ENCODE measurements at regions not wholly inside any gene's neighbourhood (a gene's known extent, or its start where the extent isn't known, plus 50 kb on each side); places are given as distances from the start of the nearest gene placed in this dataset.

- peak; percentile 65 to 93 for DNase-seq (ENCODE audit: low read depth in 1 of 2, low spot score in 2 of 2)
- peak overlapping the region; percentile 77 for H3K27ac ChIP-seq
- H3K36me3 ChIP-seq = no peaks in the 10 kb centered on the region
- H3K4me1 ChIP-seq (replicated peaks) = peaks cover 52% of the 10 kb centered on the region
- H3K4me3 ChIP-seq = no peak overlapping the region
- H3K27me3 ChIP-seq (replicated peaks) = no peaks in the 10 kb centered on the region
- no peaks in the 10 kb centered on the region for H3K9me3 ChIP-seq (replicated peaks)
Measured at GRCh38 chr14:85313560-85314207, 216.3 kb upstream of the FLRT2 start.

- no peaks in the 10 kb centered on the region for H3K36me3 ChIP-seq
- no peak overlapping the region for H3K4me3 ChIP-seq
- no peaks in the 10 kb centered on the region for H3K9me3 ChIP-seq (replicated peaks)
- peaks cover 66% of the 10 kb centered on the region for H3K4me1 ChIP-seq (replicated peaks)
- H3K27me3 ChIP-seq (replicated peaks) = no peaks in the 10 kb centered on the region
- H3K27ac ChIP-seq = peak overlapping the region; percentile 61
- peak in 1 of 2 experiments; percentile 20 for DNase-seq (ENCODE audit: low read depth in 1 of 2, low spot score in 2 of 2)
Measured at GRCh38 chr14:85315290-85315689, 214.7 kb upstream of the FLRT2 start.

DNA sequence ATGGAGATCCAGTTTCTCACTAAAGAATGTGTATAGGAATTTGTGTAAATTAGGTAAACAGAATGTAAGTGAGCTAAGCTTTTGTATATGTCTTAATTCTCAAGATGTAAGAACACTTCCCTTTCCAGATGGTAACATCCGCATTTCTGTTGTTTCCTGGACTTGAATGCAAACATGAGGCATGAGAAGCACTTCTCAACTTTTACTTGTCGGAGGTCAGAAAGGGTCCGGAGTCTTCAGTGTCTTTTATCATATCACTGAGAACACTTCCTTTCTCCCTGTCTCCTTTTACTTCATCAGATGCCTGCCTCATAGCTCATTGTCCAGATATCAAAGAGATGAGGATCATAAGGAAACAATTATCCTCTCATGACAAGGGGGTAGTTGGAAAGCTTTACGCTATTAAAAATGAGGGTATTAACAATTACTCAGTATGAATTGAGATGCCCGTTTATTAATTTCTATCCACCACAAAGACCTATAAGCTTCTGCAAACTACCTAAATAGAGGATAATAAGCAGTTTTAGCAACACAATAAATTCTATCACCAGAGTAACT lies 214.1 kb upstream of the FLRT2 start:
- H3K36me3 ChIP-seq = no peaks in the 10 kb centered on the region
- H3K4me3 ChIP-seq = no peak overlapping the region
- H3K9me3 ChIP-seq (replicated peaks) = no peaks in the 10 kb centered on the region
- H3K4me1 ChIP-seq (replicated peaks) = peaks cover 69% of the 10 kb centered on the region
- H3K27me3 ChIP-seq (replicated peaks) = no peaks in the 10 kb centered on the region
- peak in 1 of 2 experiments; percentile 52 for DNase-seq (ENCODE audit: low read depth in 1 of 2, low spot score in 2 of 2)
- H3K27ac ChIP-seq = peak overlapping the region; percentile 61

DNA sequence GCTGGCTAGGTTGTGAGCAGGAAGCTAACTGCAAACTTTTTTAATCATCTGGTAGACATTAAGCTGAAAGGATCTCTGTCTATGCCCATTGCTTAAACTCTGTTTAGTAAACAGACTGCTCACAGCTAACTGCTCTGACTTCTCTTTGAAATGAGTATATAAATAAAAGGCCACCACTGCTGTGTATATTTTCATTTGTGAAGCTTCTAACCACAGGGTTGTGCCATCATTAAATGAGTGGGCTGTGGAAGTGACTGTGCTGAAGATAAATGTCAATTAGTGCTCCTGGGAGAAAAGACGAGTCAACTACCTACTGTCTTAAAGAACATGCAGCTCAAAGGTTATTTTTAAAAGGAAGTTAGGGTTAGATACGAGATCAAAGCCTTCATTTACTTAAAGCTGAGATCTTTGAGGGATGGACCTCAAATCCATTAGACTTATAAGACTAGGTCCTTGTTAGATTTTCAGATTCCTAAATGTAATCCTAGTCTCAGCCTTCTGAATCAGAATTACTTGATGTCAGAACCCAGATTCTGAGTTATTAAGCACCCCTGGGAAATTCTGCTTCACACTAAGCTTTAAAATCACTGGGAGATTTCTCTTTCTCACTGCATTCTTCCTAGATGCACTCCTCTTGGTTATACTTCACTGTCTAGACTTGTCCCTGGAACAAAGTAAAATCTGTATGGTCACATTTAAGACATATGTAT lies 213.1 kb upstream of the FLRT2 start:
- peak; percentile 47 to 86 for DNase-seq (ENCODE audit: low read depth in 1 of 2, low spot score in 2 of 2)
- Histone ChIP-seq H3K27me3 (replicated peaks) (no peaks in the 10 kb centered on the region), H3K27ac (peak overlapping the region; percentile 61), H3K9me3 (replicated peaks) (no peaks in the 10 kb centered on the region), H3K36me3 (no peaks in the 10 kb centered on the region), H3K4me1 (replicated peaks) (peaks cover 69% of the 10 kb centered on the region), H3K4me3 (no peak overlapping the region)

DNA sequence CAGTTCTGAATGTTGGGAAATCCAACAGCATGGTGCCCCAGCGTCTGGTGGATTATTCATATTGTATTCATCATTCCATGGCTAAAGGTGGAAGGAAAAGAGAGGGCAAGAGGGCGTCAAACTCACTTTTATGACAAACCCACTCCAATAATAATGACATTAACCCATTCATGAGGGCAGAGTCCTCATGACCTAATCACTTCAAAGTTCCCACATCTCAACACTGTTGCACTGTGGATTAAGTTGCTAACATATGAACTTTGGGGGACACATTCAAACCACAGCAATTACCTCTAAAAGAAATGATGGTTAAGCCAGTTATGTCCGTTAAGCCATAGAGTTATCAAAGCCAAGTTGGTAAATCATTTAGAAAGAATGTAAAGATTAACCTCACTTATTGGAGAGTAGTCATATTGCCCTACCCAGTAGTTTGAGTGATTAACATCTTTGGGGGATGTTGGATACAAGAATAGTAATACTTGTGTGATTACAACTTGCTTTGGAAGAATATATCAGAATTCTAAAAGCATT lies 212.4 kb upstream of the FLRT2 start:
- Histone ChIP-seq H3K27ac (peak overlapping the region; percentile 33), H3K27me3 (replicated peaks) (no peaks in the 10 kb centered on the region), H3K36me3 (no peaks in the 10 kb centered on the region), H3K4me3 (no peak overlapping the region), H3K4me1 (replicated peaks) (peaks cover 69% of the 10 kb centered on the region), H3K9me3 (replicated peaks) (no peaks in the 10 kb centered on the region)
- no peak for DNase-seq (ENCODE audit: low read depth in 1 of 2, low spot score in 2 of 2)

- no peak for DNase-seq (ENCODE audit: low read depth in 1 of 2, low spot score in 2 of 2)
- H3K4me1 ChIP-seq (replicated peaks) = peaks cover 57% of the 10 kb centered on the region
- H3K27ac ChIP-seq = no peak overlapping the region; the same call in 1 of the 2 replicates
- H3K36me3 ChIP-seq = no peaks in the 10 kb centered on the region
- no peaks in the 10 kb centered on the region for H3K9me3 ChIP-seq (replicated peaks)
- H3K4me3 ChIP-seq = no peak overlapping the region
- no peaks in the 10 kb centered on the region for H3K27me3 ChIP-seq (replicated peaks)
Measured at GRCh38 chr14:85319101-85319500, 210.8 kb upstream of the FLRT2 start.

GRCh38 chr14:85319998-85320630 lies 209.8 kb upstream of the FLRT2 start:
- H3K27me3 ChIP-seq (replicated peaks) = no peaks in the 10 kb centered on the region
- H3K4me1 ChIP-seq (replicated peaks) = peaks cover 47% of the 10 kb centered on the region
- peak; percentile 52 to 61 for DNase-seq (ENCODE audit: low read depth in 1 of 2, low spot score in 2 of 2)
- H3K36me3 ChIP-seq = no peaks in the 10 kb centered on the region
- no peak overlapping the region for H3K4me3 ChIP-seq
- H3K27ac ChIP-seq = peak overlapping the region; percentile 48
- H3K9me3 ChIP-seq (replicated peaks) = no peaks in the 10 kb centered on the region

GRCh38 chr14:85325134-85326017 lies 204.6 kb upstream of the FLRT2 start:
- H3K4me3 ChIP-seq = no peak overlapping the region

DNA sequence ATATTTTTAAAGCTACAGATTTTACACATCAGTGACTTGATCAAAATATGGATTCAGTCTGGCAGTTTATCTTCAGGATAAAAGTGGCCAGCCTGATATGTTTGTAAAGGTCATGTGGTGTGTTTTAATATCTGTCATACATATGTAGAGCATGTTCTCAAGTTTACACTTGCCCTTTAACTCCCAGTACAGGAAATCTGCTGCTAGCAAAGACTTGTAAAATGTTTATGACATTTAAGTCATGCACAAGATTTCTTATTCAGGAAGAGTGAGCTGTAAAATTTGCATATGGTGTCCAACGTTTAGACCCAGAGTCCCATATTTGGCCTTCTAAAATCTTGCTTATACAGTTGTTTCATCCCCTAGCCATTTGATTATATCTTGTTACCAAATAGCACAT lies 197.5 kb upstream of the FLRT2 start:
- DNase-seq (ENCODE audit: low read depth in 1 of 2, low spot score in 2 of 2) = no peak

More at GRCh38 chr14:85325134-85326017, 204.6 kb upstream of the FLRT2 start:
- Histone ChIP-seq H3K27me3 (replicated peaks) (no peaks in the 10 kb centered on the region), H3K4me1 (replicated peaks) (peaks cover 2% of the 10 kb centered on the region), H3K27ac (no peak overlapping the region), H3K36me3 (no peaks in the 10 kb centered on the region), H3K9me3 (replicated peaks) (no peaks in the 10 kb centered on the region)
- DNase-seq (ENCODE audit: low read depth in 1 of 2, low spot score in 2 of 2) = no peak

GRCh38 chr14:85333313-85333712 lies 196.6 kb upstream of the FLRT2 start:
- H3K4me3 ChIP-seq = no peak overlapping the region
- H3K27me3 ChIP-seq (replicated peaks) = no peaks in the 10 kb centered on the region
- H3K36me3 ChIP-seq = no peaks in the 10 kb centered on the region
- peaks cover 16% of the 10 kb centered on the region for H3K4me1 ChIP-seq (replicated peaks)
- no peak overlapping the region for H3K27ac ChIP-seq
- peak; percentile 54 for DNase-seq (ENCODE audit: low read depth in 1 of 2, low spot score in 2 of 2)
- no peaks in the 10 kb centered on the region; the same call in 1 of the 2 replicates for H3K9me3 ChIP-seq (replicated peaks)

More for the DNA sequence above, 197.5 kb upstream of the FLRT2 start:
- no peak overlapping the region for H3K27ac ChIP-seq
- no peaks in the 10 kb centered on the region; the same call in 1 of the 2 replicates for H3K9me3 ChIP-seq (replicated peaks)
- no peak overlapping the region for H3K4me3 ChIP-seq
- peaks cover 16% of the 10 kb centered on the region for H3K4me1 ChIP-seq (replicated peaks)
- no peaks in the 10 kb centered on the region for H3K36me3 ChIP-seq
- no peaks in the 10 kb centered on the region for H3K27me3 ChIP-seq (replicated peaks)

DNA sequence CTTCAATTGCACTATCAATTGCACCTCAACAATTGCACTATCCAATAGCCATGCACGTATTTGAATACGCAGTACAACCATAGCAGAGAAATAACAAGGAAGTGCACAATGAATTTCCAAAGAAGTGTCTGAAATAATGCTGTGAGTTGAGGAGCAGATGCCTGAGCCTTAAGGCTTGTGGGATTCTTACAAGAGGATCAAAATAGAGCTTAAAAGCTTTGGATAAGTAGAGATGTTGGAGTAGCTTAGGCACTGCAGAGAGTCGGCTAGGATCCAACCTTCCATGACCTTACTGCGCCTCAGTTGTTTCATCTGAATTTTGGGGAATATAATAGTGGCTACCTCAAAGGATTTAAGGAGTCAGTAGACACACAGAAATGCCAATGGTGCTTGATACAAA lies 196.1 kb upstream of the FLRT2 start:
- H3K4me1 ChIP-seq (replicated peaks) = peaks cover 16% of the 10 kb centered on the region

GRCh38 chr14:85334316-85334715 lies 195.6 kb upstream of the FLRT2 start:
- H3K27ac ChIP-seq = no peak overlapping the region
- no peak for DNase-seq (ENCODE audit: low read depth in 1 of 2, low spot score in 2 of 2)
- peaks cover 16% of the 10 kb centered on the region for H3K4me1 ChIP-seq (replicated peaks)

More for the DNA sequence above, 196.1 kb upstream of the FLRT2 start:
- Histone ChIP-seq H3K9me3 (replicated peaks) (no peaks in the 10 kb centered on the region; the same call in 1 of the 2 replicates), H3K4me3 (no peak overlapping the region), H3K27ac (no peak overlapping the region), H3K36me3 (no peaks in the 10 kb centered on the region), H3K27me3 (replicated peaks) (no peaks in the 10 kb centered on the region)
- DNase-seq (ENCODE audit: low read depth in 1 of 2, low spot score in 2 of 2) = no peak

GRCh38 chr14:85336257-85336656 lies 193.7 kb upstream of the FLRT2 start:
- DNase-seq (ENCODE audit: low read depth in 1 of 2, low spot score in 2 of 2) = no peak
- H3K9me3 ChIP-seq (replicated peaks) = no peaks in the 10 kb centered on the region; the same call in 1 of the 2 replicates

More at GRCh38 chr14:85334316-85334715, 195.6 kb upstream of the FLRT2 start:
- Histone ChIP-seq H3K36me3 (no peaks in the 10 kb centered on the region), H3K4me3 (no peak overlapping the region), H3K9me3 (replicated peaks) (no peaks in the 10 kb centered on the region; the same call in 1 of the 2 replicates), H3K27me3 (replicated peaks) (no peaks in the 10 kb centered on the region)

More at GRCh38 chr14:85336257-85336656, 193.7 kb upstream of the FLRT2 start:
- no peak overlapping the region for H3K4me3 ChIP-seq
- no peaks in the 10 kb centered on the region for H3K36me3 ChIP-seq
- no peaks in the 10 kb centered on the region for H3K27me3 ChIP-seq (replicated peaks)
- H3K4me1 ChIP-seq (replicated peaks) = peaks cover 12% of the 10 kb centered on the region
- no peak overlapping the region for H3K27ac ChIP-seq
